ENCODE measurements at regions not wholly inside any gene's neighbourhood (a gene's known extent, or its start where the extent isn't known, plus 50 kb on each side); places are given as distances from the start of the nearest gene placed in this dataset.
"Not testable (repeated sequence)": the region's sequence is repeated elsewhere in the genome, so short reads cannot be mapped to it uniquely, and the experiment has no call there.

DNA sequence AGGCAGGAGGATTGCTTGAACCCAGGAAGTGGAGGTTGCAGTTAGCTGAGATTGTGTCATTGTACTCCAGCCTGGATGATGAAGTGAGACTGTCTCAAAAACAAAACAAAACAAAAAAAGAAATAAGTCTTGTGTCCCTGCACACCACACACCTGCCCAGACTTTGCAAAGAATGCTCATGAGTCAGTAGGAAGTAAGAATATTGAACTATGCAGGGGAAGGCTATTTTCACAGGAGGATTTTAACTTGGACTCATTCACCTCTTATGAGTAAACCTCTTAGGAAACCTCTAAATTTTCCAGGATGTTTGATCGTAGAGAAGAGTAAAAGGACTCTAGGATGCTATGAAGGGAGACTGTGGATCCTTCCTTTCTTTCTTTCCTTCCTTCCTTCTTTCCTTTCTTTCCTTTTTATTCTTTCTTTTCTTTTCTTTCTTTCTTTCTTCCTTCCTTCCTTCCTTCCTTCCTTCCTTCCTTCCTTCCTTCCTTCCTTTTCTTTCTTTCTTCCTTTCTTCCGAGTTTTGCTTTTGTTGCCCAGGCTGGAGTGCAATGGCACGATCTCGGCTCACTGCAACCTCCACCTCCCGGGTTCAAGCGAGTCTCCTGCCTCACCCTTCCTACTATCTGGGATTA lies 96.7 kb upstream of the CLINT1 start:
- no peak for DNase-seq

DNA sequence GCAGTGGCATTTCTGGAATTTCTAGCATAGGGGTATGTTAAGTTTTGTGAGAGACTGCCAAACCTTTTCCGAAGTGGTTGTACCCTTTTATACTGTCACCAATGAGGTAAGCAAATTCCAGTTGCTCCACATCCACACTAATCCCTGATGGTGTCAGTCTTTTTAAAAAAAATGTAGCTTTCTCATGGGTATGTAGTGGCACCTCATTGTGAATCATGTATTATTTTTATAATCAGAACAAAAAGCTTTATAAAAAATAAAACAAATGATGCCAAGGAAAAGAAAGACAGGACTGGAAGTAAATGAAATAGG lies 93.4 kb upstream of the CLINT1 start:
- DNase-seq, result no peak

DNA sequence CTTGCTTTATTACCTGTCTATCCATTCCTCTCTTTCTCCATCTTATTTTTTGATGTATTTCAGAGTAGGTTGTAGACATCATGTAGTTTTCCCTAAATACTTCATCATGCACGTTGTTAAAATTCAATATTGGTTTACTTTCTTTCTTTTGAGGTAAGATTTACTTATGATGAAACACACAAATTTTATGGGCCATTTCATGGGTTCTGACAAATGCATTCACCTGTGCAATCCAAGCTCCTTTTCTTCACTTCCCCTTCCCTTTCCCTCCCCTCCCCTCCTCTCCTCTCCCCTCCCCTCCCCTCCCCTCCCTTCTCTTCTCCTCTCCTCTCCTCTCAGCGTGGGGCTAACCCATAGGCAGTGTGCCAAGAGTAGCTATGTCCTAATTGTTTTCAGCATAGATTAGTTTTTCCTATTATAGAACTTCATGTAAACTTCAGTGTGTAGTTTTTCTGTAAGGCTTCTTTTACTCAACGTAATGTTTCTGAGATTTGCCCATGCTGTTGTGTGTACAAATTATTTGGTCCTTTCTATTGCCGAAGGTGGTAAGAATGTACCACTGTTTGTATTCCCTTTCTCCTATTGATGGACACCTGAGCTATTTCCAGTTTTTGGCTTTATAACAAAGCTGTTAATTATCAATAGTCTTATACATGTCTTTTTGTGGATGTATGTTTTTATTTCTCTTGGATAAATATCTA lies 92.9 kb upstream of the CLINT1 start:
- peak; percentile 89 for DNase-seq

DNA sequence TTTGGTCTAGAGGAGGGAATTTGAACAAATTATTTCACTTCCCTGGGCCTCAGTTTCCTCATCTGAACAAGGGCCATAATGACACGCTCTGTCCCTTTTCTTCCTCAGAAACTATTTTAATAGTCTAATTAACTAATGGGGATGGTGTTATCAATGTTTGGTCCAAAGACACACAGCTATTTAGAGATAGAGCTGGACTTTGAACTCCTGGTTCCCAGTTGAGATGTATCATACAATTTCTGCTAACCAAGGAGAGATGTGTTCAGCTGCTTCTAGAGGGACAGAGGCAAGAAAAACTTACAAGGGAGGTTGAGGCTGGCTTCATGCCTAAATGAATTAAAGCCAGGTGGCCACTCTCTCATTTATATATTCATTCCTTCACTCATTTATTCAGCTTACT lies 90.6 kb upstream of the CLINT1 start:
- DNase-seq, result no peak

DNA sequence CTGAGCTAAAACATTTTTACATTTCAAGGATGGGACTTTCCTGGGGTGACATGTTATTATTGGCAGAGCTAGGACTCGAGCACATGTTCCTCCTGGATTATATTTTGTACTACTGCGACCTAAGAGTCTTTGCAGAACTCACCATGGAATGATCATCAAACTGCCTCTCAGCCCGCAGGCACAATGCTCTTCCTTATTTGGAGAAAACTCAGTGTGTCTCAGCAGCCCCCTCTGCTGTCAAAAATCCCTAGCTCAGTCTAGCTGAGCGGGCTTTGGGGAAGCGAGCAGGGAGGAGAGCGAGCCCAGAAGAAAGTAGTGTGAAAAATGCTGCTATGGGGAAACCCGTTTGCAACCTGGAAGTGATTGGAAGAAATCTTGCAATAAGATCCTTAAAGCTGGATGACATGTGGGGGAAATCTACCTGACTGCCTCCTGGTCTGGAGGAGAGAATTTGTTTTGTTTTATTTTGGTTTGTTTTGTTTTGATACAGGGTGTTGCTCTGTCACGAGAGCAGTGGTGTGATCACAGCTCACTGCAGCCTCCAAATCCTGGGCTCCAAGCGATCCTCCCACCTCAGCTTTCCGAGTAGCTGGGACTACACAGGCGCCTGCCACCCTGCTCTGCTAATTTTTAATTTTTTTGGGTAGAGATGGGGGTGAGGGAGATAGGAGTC lies 89.9 kb upstream of the CLINT1 start:
- peak; percentile 95 for DNase-seq

DNA sequence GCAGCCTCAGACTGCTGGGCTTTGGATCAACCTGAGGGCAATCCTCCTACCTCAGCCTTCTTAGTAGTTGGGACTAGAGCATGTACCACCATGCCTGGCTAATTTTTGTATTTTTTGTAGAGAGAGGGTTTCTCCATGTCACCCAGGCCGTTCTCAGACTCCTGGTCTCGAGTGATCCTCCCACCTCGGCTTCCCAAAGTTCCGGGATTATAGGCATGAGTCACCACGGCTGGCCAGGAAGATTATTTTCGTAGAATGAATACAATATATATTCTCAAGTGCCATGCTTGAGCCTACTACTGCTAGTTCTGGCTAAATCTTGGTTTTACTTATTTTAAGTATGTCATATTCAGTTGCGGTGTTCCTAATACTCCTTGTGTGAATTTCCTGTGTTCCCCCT lies 88.2 kb upstream of the CLINT1 start:
- no peak for DNase-seq

DNA sequence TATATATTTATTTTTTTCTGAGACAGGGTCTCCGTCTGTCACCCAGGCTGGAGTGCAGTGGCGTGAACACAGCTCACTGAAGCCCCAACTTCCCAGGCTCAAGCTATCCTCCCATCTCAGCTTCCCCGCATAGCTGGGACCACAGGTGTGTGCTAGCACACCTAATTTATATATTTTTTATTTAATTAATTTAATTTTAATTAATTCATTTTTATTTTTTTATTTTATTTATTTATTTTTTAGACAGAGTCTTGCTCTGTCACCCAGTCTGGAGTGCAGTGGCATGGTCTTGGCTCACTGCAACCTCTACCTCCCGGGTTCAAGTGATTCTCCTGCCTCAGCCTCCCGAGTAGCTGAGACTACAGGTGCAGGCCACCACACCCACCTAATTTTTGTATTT lies 86.9 kb upstream of the CLINT1 start:
- DNase-seq, result not testable (repeated sequence)

DNA sequence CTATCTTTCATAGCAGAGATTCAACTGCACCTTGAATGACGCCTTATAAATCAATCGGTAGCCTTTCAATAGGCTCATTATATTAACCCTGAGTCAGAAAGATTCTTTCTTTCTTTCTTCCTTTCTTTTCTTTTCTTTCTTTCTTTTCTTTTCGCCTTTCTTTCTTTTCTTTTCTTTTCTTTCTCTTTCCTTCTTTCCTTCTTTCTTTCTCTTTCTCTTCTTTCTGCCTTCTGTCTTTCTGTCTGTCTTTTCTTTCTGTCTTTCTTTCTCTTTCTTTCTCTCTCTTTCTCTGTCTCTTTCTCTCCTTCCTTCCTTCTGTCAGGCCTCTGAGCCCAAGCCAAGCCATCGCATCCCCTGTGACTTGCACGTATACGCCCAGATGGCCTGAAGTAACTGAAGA lies 86.0 kb upstream of the CLINT1 start:
- no peak for DNase-seq

DNA sequence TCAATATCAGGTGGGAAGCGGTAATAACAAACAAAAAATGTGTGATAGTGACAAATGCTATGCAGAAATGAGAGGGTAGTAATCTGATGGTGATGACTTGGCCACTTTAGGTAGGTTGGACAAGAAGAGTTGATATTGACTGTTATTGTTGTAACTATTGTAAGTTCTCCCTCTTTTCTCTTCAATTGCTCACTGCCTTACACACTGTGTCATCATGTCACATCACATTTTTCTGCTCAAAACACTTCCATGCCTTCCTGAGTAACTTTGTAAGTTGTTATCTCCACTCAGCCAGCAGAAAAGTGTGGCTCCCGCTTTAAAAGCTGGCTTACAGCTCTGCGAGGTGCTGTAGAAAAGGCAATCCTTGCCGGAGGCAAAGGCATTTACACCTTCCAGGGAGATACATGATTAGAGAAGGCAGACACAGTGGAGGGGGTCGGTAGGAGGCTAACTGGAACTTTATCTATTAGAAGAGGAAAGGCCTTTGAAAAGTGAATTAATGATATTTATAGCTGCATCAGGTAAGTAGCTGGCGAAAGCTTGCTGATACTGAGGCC lies 85.2 kb upstream of the CLINT1 start:
- DNase-seq, result no peak

DNA sequence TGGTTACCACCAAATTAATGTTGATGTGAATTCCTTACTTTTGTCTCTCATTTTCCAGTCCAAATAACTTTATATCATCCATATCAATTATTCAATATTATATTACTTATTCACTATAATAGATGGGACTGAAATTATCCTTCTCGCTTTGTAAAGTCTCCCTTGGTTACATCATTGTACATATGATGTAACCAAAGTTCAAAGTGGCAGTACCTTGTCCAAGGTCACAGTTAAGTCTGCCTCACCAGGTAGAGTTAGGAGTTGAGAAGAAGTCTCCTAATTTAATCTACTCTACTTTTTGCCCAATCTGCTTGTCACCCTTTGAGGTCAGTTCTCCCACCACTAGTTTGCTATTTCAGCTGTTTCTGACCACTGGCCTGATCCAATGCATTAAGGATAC lies 83.7 kb upstream of the CLINT1 start:
- no peak for DNase-seq

DNA sequence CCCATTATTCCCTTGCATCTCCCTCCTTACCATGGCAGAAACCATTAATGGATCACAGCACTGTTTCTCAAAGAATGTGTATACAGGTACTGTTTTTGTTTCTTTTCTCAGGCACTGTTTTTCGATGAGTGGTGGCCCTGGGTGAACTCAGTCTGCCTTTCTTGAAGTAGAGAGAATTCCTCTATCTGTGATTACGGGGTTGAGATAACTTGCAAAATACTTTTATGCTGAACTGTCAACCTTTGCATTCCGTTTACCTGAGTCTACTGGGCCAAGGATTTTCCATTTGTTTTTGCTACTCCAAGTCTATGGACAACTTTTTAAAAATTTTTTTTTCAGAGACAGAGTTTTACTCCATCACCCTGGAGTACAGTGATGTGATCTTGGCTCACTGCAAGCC lies 82.7 kb upstream of the CLINT1 start:
- DNase-seq, result no peak

DNA sequence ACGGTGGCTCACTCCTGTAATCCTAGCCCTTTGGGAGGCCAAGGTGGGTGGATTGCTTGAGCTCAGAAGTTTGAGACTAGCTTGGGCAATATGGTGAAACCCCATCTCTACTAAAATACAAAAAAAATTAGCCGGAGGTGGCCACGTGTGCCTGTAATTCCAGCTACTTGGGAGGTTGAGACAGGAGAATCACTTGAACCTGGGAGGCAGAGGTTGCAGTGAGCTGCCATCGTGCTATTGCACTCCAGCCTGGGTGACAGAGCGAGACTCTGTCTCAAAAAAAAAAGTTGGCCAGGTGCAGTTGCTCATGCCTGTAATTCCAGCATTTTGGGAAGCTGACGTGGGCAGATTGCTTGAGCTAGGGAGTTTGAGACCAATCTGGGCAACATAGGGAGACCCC lies 79.2 kb upstream of the CLINT1 start:
- not testable (repeated sequence) for DNase-seq

DNA sequence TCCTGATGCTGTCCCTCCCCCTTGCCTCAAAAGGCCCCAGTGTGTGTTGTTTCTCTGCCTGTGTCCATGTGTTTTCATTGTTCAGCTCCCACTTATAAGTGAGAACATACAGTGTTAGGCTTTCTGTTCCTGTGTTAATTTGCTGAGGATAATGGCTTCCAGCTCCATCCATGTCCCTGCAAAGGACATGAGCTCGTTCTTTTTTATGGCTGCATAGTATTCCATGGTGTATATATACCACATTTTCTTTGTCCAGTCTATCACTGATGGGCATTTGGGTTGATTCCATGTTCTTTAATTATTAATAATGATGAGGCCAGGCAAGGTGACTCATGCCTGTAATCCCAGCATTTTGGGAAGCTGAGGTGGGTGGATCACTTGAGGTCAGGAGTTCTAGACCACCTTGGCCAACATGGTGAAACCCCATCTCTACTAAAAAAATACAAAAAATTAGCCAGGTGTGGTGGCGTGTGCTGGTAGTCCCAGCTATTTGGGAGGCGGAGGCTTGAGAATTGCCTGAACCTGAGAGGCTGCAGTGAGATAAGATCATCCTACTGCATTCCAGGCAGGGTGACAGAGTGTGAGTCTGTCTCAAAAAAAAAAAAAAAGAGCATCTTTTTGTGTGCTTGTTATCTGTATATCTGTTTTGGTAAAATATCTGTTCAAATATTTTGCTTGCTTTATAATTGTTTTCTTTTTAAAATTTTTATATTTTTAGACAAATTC lies 78.0 kb upstream of the CLINT1 start:
- DNase-seq, result not testable (repeated sequence)

DNA sequence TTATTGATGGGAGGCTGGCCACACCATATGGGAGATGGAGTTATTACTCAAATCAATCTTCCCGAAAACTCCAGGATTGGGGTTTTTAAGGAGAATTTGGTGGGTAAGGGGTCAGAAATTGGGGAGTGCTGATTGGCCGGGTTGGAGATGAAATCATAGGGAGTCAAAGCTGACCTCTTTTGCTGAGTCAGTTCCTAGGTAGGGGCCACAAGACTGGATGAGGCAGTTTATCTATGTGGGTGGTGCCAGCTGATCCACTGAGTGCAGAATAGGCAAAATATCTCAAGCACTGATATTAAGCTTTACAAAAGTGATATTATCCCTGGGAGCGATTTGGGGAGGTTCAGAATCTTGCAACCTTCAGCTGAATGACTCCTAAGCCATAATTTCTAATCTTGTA lies 75.7 kb upstream of the CLINT1 start:
- DNase-seq, result no peak

DNA sequence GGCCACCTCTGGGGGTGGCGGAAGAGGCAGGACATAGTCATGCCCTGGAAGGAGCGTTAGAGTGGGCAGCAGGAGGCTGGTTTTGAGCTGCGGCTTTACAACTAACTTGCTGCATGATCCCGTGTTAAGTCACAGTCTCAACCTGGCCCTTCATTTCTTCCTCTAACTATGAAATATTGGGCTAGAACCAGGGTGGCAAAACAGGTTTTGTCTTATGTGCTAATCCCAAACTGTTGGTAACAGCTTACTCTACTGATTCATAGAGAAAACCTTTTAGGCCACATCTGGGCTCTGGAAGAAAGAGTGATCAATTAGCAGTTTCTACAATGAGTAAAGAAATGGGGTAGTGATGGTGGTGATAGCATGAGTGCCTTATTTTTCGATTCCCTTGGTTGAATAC lies 74.1 kb upstream of the CLINT1 start:
- DNase-seq, result no peak

DNA sequence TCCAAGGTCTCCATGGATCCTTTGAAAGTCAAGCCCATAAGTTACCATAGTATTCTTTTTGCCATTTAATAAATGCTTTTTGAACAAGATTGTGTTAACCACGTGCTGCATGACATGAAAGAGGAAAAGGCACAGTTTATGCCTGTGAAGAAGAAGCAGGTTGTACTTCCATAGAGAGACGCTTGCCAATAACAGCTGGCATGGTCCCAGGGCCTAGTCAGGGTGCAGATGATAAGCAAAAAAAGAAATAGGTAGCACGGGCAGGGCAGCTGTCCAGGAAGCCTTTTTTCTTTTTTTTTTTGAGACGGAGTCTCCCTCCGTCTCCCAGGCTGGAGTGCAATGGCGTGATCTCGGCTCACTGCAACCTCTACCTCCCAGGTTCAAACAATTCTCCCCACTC lies 71.8 kb upstream of the CLINT1 start:
- no peak for DNase-seq

DNA sequence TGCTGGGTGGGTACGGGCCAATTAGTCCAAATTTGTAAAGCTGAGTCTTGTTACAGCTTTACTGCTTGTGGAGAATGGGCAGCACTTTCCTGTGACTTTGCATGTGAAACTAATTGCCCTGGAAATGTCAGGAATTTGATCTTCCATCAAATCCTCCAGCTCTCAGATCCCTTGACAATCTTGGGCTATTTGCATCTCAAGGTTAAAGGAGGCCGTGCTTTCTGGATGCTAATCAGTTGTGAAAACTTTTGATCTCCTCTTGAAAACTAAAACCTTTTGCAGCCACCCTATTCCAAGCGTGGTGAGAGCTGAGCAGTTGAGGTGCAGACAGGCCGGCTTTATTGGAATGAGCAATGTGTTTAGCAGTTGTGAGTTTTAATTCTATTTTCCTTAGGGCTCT lies 68.0 kb upstream of the CLINT1 start:
- DNase-seq, result no peak

DNA sequence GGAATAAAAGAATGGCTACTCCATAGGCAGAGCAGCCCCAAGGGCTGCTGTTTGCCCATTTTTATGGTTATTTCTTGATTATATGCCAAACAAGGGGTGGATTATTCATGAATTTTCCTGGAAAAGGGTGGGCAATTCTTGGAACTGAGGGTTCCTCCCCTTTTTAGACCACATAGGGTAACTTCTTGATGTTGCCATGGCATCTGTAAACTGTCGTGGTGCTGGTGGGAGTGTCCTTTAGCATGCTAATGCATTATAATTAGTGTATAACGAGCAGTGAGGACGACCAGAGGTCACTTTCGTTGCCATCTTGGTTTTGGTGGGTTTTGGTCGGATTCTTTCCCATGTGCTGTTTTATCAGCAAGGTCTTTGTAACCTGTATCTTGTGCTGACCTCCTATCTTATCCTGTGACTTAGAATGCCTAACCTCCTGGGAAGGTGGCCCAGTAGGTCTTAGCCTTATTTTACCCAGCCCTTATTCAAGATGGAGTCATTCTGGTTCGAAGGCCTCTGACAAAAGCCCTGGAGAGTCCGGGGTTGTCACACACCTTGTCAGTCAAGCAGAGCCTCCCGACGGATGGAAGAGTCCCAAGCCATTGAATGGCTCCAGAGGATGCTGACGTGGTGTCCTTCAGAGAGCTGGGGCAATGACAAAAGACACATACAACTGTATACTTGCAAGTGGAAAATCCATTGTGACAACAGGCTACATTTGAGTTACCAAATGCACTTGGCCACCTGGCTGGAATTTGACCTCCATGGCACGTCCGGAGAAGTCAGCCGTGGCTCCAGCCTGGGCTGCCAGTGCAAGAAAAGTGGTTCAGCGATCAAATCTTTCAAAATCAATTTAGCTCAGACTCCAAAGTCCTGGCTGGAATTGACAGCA lies 67.1 kb upstream of the CLINT1 start:
- DNase-seq, result no peak

DNA sequence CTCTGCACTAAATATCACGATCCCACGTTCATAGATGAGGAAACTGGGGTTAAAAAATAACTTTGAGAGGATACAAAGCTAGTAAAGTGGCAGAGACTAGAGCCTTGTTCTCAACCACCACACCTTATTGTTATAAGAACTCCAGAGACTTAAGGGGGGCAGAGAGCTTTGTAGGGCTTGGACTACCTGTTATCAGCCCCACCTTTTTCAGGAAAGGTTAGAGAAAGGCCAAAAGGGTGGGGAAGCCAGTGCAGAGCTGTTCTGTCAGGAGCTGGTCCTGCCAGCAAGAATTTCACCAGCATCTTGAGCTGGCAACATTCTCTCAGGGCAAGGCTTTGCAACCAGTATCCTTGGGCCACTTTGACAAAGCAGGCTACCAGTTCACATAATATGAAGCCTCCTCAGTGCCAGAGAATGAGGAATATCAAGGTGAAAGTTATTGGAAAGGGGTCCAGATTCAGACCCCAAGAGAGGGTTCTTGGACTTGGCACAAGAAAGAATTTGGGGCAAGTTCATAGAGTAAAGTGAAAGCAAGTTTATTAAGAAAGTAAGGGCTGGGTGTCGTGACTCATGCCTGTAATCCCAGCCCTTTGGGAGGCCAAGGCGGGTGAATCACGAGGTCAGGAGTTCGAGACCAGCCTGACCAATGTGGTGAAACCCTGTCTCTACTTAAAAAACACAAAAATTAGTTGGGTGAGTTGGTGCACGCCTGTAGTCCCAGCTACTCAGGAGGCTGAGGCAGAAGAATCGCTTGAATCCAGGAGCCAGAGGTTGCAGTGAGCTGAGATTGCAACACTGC lies 66.2 kb upstream of the CLINT1 start:
- no peak for DNase-seq

DNA sequence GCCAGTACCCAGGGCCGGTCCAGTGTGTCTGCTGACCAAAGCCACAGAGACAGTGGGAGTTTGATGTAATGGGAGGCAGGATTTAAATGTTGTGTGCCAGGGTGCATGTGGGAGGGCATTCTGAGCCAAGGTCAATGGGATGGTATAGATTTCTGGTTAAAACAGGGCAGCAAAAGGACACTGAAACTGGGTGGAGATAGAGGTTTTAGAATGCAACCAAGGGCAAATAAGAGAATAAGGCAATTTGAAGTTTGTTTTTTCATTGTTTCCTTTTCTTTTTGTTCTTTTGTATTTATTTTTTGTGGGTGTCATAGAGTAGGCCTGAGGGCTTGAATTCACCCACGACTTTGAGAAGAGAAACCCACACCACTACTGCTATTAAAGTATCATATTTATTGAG lies 65.5 kb upstream of the CLINT1 start:
- no peak for DNase-seq

DNA sequence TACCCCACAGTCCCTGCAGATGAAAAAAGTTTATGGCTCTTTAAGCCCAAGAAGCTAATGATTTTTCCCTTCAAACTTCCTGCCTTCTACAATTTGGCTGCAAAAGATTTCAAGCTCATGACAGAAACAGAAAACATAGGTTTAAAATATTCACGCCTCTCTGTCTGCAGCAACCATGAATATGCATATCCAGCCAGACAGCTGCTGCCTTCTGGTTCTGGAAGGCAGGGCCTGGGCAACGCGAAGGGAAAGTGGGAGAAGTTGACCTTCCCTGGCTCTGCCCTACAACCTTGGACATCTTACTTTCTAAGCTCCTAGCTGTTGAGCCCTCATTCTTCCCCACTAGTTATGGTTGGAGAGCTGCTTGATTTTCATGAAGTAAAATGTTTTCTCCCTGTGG lies 64.8 kb upstream of the CLINT1 start:
- DNase-seq, result no peak

DNA sequence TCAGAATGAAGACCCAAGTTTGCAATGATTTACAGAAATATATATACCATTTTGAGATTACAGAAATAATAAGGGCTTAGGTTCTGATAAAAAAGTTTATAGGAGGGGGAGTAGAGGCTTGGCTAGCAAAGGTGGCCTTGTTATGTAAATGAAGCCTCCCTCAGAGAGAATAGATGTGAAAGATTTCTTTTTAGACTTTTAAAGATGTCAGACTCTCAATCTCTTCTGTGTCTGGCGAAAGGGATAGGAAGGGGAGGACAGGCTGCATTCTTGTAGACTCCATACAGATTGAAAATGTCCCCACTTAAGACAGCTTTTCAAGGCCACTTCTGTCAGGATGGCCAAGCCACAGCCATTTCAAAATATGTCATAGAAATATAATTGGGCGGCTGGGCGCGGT lies 63.1 kb upstream of the CLINT1 start:
- no peak for DNase-seq
